HG02884 (cell line): ENCODE measurements at regions not wholly inside any gene's neighbourhood (a gene's known extent, or its start where the extent isn't known, plus 50 kb on each side); places are given as distances from the start of the nearest gene placed in this dataset.

Experiments used
- ATAC-seq: cut with Tn5 transposase; IDR thresholded peaks from one replicate; pipeline ENCODE4 v1.9.1; 2021; ENCODE audit warnings: mild to moderate bottlenecking, moderate library complexity; ENCODE audit not compliant: unreplicated experiment

DNA sequence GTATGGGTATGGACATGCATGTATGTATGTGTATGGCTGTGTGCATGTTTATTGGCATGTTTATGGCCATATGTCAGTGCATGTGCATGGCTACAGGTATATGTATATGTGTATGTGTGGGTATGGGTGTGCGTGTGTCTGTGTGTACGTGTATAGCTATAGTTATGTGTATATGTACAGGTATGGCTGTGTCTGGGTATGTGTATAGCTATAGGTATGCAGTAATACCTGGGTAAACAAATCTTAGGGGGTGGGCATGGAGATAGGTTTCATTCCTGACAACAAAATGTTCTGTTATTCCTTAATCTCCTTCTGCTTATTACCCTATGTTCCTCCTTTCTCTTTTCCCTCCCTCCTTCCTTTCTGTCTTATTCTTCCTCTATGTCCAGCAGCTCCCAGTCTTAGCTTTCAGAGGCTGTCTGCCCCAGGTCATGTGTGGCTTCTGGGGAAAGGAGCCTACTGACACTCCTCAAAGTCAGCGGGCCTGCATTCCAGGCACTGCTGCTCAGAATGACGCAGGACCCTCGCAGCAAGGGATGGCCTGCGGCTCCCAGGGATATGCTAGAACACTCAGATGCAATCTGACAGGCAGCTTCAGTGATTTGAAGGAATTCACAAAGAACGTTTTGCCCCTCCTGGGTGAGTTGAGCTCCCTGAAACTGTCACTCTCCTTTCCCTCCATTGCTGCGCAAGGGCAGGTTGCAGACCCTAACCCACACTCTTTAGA lies 139.3 kb upstream of the PHACTR1 start:
- no peak for ATAC-seq

DNA sequence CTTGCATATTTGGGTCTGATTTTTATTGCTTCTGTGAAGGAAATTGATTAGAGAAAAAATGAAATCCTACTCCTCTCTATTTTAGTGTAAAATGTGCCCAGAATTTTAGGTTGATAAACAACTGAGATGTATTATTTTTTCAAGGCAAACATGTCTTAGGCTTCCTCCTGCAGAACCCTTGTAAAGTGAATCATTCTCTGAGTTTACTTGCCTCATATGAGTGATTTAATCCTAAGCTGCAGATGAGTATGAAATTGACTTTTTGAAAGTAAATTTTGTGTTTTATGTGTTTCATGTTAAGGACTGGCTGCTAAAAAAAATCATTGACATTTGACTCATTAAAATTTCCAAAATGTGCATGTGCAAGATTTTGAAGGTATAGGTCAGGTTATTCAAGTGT lies 138.5 kb upstream of the PHACTR1 start:
- ATAC-seq = no peak

DNA sequence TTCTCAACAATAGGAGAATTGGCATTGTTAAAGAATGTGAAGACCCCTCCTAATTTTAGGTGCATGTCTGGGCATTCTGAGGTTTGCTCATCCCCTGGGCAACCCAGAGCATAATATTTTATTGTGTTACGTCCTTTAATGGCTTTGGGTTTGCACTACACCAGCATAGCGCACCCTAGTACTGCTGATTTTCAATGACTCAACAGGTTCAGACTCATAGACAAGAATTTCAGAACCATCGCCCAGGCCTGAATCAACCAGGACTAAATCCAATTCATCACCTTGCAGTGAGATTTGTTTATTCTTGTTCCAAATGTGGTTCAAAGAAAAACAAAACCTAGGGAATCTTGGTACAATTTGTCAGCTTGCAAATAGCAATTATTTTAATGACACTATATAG lies 137.8 kb upstream of the PHACTR1 start:
- no peak for ATAC-seq

DNA sequence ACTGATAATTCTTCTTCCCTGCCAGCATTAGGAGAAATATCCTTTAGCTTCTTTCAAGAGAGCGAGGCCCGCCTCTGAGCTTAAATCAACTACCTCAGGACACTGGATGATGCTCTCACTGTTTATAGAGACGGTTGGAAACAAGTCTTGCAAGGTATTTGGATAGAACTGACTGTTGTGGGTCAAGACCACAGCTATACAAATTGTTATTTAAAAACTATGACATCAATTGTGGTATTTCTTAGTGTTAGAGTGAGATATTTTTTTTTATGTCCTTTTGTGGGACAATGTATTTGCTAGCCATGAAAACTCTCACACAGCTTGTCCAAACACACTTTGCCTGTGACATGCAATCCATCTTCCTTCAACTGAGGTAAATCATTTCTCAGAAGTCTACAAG lies 136.3 kb upstream of the PHACTR1 start:
- ATAC-seq = no peak

DNA sequence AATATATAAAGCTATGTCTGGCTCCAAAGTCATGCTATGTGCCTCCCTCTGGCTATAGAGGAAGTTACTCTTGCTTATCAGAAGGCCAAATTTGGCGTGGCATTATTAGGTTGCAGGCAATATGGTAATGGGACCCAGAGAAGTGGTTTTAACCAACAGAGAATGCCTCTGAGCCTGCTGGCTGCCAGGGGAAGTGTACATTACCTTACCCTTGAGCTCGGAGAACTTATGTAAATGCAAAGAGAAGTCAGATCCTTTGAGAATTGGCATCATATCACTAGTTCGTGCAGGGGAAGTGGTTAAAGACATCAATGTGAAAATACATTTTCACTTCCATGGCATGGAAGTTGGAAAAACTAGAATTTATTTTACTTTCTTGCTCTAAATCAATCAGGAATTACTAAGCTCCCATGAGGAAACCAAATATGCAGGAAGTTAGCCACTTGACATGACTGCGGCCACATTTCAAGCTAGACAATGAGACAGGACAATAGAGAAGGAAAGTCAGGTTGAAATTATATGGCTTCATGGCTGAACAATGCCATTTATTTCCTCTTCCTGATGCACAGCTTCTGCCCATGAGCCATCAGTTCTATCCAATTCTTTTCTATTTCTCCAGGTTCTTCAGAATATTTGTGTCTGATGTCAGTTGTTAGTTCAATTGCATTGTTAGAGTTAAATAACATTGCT lies 134.0 kb upstream of the PHACTR1 start:
- no peak for ATAC-seq

DNA sequence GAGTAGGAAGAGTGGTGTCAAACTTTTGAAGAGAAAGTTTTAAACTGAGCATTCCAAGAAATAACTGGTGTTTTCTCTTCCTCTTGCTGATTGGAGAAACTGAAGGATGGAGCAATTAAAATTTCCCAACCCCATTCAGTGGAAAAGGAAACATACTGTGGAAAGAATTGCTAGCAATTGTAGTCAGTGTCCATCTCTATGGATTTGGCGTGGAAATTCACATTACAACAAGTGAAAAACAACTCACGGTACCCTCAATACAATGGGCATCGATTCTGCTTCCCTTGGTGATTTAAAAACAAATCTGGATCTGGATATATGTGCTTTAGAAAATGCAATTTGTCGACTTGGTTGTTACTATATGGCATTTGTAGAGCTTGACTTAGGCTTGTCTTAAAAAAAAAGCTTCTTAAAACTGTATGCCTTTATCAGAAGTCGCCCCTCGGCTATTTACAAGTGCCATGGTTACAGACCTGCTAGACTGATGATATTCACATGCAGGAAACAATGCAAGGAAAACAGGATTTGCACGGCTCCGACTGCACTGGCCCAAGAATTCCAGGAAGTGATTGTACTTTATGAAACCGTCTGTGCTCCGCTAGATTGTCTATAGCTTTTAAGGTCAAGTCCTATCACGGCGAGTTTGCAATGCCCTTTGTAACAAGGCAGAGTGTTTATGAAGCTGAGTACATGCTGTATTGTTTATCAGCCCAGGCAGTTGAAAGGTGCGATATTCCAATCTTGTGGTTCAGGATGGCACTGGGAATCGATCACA lies 131.7 kb upstream of the PHACTR1 start:
- ATAC-seq = no peak

DNA sequence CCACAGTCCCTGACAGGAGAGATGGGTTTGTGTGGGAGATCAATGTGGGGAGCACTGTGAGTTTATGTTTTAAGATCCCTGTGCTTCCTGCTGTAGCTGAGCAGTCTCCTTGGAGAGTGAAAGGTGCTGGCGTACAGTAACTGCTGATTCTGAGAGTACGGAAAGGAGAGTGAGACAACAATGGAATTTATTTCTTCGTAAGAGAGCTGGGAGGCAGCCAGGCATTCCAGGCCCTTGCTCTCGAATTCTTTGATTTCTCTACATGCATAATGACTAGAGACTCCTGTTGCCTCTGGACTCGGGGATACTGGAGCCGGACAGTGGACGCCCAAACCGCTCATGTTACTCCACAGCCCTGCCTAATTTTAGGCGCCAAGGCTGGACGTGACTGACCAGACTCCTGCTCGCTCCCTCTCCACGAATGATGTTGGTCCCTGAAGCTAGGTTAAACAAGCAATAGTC lies 131.0 kb upstream of the PHACTR1 start:
- ATAC-seq = no peak

DNA sequence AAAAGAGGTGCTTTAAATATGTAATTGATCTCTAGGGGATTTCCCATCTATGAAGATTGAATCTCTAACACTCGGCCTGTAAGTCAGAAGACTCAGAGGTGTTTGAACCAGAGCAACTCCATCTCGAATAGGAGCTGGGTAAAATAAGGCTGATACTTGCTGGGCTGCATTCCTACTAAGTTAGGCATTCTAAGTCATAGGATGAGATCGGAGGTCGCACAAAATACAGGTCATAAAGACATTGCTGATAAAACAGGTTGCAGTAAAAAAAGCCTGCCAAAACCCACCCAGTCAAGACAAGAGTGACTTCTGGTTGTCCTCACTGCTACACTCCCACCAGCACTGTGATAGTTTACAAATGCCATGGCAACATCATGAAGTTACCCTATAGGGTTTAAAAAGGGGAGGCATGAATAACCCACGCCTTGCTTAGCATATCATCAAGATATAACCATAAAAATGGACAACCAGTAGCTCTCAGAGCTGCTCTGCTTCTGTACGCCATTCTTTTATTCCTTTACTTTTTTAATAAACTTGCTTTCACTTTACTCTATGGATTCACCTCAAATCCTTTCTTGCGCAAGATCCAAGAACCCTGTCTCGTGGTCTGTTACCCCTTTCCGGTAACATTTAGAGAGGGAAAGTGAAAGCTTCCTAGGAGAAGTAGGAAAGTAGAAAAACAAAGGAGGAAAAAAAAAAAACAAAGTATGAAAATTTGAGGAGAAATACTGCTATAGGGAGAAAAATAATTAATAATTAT lies 129.7 kb upstream of the PHACTR1 start:
- ATAC-seq = no peak

DNA sequence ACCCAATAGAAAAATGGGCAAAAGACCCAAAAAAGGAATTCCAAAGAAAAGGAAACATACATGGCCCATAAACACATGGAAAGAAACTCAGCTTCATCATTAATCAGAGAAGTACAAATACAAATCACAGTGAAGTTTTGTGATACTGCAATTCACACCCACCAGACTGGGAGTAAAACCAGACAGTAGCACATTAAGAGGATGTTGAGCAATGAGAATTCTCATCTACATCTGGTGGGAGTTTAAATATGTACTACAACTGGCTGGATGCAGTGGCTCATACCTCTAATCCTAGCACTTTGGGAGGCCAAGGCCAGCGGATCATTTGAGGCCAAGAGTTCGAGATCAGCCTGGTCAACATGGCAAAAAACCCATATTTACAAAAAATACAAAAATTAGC lies 125.7 kb upstream of the PHACTR1 start:
- no peak for ATAC-seq

DNA sequence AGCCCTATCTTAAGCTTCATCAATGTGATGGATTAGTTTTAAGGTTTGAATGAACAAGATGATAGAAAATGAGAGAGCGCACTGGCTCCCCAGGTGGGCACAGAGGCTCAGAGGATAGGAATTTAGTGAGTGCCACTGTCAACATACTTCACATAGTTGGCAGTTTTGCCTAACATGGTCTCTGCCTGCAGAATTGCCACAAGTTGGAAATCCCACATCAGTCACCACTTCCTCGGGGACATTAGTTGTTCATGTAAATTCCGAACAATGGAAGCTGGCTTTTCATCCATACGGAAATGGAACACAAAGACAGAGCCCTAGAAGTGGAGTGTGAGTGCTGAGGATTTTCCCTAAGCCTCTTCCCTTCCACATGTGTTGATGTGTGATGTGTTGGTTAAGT lies 123.9 kb upstream of the PHACTR1 start:
- ATAC-seq = no peak

DNA sequence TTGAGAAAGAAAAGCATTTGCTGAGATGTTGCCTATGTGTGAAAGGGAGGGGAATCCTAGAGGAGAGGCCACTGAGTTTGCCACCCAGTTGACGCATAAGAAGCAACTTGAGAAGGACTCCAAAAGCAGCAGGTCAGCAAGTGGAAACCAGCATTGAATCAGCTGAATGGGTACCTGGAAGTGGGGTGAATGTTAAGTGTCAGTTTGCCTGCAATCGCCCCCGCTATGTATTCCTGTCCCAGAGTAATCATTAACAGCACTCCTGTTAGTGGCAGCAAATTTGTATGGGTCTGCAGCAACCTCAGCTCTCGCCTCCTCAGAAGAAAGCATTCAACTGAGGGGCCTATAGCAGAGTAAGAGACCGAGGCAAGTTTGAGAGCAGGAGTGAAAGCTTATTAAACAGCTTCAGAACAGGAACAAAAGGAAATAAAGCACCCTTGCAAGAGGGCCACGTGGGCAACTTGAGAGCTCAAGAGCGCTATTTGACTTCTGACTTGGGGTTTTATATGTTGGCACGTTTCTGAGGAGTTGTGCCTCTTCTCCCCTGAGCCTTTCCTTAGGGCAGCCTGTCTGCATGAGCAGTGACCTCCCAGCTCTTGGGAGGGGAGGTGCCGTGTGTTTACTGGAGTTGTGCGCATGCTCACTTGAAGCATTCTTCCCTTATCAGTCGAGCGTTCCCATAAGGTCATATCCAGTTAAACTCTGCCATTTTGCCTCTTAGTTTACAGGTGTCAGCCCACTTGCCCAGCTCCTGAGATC lies 122.6 kb upstream of the PHACTR1 start:
- ATAC-seq = no peak

DNA sequence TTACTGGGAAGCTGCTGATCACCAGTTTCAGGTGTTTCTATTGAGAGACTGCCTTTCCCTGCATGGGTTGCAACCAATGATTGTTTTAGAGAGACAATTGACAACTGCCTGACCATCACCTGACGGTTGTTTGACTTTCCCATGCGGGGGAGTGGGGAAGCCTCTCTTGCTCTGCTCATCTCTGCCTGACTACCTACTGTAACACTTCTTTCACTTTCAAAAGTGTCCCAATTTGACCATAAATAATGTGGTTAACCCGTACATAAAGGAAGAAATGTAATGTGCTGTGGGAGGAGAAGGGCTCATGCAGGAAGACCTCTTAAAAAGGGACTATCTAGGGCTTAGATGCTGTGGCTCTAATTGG lies 122.1 kb upstream of the PHACTR1 start:
- no peak for ATAC-seq

DNA sequence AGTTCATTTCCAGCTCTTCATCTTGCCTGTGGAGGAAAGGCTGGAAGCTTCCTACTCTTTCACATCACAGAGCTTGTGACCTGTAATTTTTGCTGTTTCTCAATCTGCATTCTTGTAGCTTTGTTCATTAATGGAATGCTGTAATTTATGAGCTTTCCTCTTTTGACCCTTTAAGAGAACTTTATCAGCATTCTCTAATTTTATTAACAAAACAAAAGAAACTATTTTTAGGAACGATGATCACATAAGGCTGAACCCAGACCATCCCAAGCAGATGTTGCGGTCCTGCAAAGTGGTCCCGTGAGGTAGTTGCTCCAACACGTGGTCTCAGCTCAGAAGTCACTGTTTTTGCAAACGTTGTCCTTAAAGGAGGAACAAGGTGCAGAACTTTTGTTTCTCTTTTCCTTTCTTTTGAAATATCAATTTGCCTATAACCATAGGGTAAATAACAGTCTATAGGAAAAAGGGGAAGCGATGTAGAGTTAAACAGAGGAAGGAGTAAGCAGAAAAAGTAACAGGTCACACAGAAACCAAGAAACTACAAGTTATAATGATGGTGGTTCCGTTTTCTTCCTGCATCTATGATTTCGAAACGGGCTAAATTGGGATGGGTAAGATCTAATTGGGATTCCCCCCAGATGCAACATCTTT lies 121.3 kb upstream of the PHACTR1 start:
- ATAC-seq = peak; percentile 70

DNA sequence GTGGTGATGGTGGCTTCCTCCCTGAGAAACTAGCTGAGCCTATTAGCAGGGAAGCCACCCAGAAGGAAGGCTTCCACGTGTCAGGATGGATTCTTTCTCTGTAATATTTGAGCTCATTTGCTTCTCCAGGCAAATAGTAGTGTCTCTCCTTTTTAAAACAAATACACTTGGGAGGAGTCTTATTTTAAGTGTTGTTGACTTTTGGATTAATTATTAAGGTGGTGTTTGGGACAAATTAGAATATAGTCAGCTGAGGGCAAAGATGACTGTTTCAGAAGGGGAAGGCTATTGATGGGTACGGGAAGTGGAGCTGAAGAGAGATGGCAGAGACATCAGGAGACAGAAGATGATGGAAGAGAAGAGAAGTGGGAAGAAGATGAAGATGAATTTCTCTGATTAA lies 119.8 kb upstream of the PHACTR1 start:
- no peak for ATAC-seq

DNA sequence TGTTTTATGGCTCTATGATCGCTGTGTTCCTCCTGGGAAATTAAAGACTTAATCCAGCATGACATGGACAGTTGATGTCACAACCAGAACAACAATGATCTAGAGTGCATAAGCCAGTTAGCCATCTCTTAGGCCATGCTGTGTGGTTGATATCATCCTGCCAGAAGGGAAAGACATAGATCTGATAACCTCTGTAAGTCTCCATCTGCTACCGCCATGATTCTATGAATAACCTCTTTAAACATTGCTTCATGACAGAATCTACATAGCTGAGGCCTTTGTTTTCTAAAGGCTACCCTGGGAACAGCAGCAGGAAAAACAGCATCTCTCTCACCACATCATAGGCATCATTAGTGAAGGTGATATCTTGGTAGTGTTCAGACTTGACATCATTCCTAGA lies 117.6 kb upstream of the PHACTR1 start:
- ATAC-seq = no peak

DNA sequence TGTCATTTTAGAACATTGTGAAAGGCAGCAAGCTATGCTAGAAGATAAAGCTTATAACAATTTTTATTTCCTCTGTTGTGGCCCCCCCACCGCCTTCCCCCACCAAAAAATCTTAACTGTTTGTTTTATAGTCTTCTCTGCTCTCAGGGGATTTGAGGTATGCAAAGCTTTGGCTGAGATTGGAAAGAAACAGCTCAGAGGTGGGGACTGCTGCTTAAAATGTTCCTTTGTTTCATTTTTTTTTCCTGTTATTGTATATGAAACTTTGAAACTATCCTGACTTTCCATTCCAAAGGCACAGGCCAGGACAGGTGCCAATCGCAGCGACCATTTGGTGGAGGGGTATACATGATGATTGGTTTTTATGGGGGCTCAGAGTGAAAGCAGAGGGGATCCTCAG lies 114.7 kb upstream of the PHACTR1 start:
- ATAC-seq = no peak

DNA sequence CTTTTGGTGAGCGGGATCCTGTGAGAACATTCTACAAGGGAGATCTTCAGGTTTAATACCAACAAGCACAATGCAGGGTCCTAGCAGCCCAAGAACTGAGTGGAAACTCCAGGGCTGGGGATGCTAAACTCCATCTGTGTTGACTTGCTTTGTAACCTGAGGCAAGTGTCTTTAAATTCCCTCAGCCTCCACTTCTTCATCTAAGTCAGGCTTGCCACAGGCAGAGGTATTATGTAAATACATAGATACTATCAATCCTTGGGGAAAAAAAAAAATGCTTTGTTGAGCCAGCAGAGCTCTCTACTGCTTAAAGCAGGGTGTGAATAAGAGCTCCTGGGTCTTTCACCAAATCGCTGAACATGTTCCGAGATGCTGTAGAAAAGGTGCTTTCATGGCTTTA lies 114.2 kb upstream of the PHACTR1 start:
- ATAC-seq = no peak

DNA sequence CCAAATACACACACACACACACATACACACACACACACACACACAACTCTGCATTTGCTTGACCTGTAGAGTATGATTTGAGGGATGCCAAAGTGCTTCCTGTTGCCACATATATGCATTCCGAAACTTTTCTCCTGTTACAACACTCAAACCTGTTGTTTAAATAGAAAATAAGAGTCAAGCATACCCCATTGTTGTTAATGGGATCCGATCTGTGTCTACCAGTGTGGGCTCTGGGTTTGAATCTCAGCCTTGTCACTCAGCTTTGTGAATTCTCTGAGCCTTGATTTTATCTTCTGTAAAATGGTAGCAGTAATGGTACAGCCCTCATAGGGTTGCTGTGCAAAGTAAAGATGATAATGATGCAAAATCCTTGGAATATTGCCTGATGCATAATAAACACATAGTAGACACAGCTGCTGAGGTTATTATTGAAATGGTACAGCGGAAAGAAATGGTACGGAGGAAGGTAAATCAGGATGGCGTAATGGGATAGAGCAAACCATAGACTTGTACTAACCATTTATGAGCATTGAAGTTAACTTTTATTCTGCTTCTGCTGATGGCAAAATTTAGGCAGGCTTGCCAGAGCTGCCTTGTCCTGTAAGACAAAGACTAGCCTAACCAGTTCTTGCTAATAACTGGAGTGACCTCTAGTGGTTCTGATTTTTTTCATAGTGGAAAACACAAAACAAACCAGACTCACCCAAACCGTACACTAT lies 113.5 kb upstream of the PHACTR1 start:
- no peak for ATAC-seq

DNA sequence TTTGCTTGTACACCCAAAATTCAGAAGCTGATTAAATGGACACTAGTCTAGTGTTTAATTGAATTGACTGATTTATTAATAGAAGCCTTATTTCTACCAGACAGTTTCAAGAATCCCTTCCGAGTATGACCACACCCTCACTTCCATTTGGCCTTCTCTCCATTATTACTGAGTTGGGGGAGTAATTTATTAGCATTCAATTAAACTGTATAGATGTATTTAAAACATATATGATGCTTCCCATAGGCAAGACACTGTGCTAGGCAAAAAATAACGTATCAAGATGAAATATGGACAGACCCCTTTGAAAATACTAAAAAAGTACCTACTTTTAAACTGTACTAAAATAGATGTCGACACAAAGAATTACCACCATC lies 112.9 kb upstream of the PHACTR1 start:
- no peak for ATAC-seq
